GM19240 (cell line): ENCODE measurements at regions not wholly inside any gene's neighbourhood (a gene's known extent, or its start where the extent isn't known, plus 50 kb on each side); places are given as distances from the start of the nearest gene placed in this dataset.

Experiments used
- DNase-seq: peaks from one replicate; pipeline ENCODE4 v3.0.0; 2011; ENCODE audit warnings: low spot score; ENCODE audit not compliant: insufficient read length

DNA sequence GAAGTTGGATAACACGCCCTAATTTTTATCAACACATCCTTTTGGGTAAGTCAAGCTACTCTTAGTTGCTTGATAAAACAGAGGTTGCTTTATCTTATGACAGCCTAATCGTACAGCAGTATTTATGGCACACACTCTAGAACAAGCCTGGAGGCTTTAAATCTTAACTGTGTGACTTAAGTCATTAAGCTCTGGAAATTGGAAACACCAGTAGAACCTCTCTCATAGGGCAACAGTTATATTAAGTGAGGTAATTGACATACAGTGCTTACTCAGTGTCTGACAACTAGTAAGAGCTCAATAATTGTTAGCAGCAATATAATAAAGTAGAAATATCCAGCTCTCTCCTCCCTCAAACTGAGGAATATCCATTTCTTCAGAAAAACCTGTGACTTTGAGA lies 808.9 kb upstream of the WWC1 start:
- no peak for DNase-seq

GRCh38 chr5:167485061-167485774 lies 806.2 kb upstream of the WWC1 start:
- DNase-seq = no peak

- no peak for DNase-seq
Observed at GRCh38 chr5:167488371-167488770, 803.1 kb upstream of the WWC1 start.

- no peak for DNase-seq
Observed at GRCh38 chr5:167489202-167489601, 802.2 kb upstream of the WWC1 start.

- no peak for DNase-seq
Observed at GRCh38 chr5:167503926-167504720, 787.3 kb upstream of the WWC1 start.

DNA sequence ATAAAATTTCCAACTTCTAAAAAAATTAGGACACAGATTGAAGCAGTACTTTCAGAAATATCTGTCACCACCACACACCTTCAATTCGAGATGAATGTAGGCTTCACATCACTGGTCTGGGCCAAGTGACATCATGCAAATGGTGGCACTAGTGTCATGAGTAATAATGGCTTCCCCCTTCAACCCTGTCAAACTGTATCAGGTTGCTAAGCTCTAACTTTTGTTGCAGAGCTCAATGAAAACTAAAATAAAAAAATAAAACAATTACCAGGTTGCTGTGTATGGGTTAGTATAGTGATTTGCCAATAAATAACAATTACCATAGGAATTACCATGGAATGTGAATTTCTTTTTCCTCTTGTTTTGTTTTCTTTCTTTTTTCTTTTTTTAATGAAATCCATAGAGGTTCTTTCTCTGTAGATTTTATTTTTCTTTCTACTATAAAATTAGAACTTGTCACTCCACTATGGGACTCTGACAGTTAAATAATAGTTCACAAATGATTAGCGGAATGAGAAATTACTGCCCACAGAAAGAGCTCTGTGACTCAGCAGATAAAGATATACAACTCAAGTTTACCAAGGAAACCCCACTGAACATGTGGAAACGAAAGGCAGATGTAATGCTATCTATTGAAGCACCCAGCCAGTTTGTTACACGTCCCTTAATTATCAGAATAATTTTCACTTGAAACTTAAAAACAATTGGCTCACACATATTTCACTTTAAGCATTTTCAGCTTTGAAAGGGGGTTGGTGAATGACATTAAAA lies 783.8 kb upstream of the WWC1 start:
- no peak for DNase-seq

- DNase-seq = no peak
Observed at GRCh38 chr5:167509076-167509475, 782.4 kb upstream of the WWC1 start.

DNA sequence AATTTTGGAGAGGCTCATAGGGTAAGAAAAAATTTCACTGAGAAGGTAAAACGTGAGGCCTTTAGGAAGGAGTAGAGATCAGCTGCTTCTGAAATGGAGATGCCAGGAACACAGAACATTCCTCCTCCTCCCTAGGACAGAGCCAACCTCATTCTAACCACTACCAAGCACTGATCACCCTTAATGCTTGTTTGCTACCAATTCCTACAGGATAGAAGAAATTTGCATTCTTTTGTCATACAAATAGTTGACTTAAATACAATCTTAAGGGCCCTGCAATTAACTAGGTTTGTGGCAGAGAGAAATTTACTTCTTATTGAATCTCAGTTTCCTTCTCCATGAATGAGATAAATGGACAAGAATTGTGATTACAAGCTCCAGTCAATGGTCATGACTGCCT lies 780.2 kb upstream of the WWC1 start:
- no peak for DNase-seq

- DNase-seq = no peak
Observed at GRCh38 chr5:167512111-167512510, 779.3 kb upstream of the WWC1 start.

DNA sequence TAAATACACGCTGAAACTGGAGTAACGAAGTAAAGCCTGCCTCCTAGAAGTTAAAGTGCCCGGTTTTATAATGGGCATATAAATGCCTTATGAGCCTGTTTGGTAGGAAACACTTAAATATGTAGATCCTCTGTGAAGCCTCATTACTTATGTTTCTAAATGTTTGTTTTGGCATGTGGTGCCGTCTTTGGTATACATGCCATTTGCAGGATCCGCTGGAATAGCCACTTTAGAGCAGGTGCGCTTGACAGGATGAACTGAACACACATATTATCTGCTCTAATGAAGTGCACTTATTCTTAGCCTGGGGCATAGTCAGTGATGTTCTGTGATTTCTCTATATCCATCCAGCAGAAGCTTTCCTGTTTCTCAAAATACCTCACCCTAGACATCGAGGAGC lies 778.1 kb upstream of the WWC1 start:
- DNase-seq = no peak

DNA sequence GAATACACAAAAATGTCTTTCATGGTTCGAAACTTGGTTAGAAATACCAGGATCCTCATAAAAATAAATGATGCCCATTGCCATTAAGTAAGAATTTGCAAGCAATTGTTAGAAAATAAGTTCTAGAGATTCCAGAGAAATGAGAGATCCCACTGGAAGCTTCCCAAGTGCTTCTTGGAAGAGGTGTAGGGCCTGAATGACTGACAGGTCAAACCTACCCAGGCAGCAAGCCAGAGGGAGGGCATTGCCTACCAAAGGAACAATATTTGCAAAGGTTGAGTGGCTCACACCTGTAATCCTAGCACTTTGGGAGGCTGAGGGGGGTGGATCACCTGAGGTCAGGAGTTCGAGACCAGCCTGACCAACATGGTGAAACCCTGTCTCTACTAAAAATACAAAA lies 777.0 kb upstream of the WWC1 start:
- DNase-seq = no peak

DNA sequence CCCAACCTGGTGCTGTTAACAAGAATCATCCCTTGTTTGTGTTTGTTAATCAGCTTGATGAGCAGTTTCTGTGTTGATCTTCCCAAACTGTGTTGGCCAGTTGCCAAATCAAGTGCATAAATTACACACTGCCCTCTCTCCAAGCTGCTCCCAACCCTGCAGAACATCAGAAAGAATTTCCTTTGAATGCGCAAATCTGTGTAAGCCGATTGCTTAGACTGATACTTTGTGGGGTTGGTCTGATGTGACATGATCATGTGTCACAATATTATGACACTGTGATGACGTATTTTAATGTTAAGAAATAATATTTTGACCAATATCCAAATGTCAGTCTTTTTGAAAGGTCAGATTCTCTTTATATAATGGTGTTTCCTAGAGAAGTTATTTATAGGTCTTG lies 766.4 kb upstream of the WWC1 start:
- DNase-seq = no peak

GRCh38 chr5:167528651-167529050 lies 762.8 kb upstream of the WWC1 start:
- DNase-seq = no peak

DNA sequence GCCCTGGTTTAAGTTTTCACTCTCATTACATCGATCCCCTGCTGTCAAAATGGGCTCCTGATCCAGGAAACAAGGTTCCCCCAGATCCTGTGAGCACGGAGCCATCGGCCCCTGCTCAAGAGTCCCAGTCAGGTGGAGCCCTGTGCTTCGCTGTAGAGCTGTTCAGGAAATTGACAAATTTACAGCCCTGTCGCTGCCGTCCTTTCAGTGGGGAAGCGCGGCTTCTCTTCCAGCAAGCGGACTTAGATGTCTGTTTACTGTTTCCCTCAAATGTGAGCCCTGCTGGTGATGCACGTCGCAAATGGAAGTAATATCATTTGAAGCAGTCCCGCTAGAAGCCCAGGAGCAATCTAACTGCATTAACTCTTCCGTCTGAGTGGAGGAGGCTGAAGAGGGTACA lies 760.9 kb upstream of the WWC1 start:
- no peak for DNase-seq

GRCh38 chr5:167533814-167534795 lies 757.3 kb upstream of the WWC1 start:
- DNase-seq = no peak

DNA sequence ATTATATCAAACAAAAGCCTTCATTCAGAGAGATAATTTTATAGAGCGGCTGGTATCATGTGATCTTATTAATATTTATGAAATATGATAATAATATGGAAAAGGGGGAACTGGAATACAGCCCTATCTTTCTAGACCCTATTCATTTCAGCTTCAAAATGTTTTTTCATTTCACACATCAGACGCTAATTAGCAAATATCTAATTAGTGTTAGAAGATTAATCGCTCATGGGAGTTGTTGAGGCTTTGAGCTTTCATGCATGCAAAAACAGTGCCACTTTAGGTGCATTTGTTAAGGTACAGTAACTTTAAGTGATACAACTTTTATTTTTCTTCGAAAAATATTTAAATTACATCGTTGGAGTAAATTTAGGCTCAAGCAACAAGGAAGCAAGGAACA lies 751.7 kb upstream of the WWC1 start:
- no peak for DNase-seq

DNA sequence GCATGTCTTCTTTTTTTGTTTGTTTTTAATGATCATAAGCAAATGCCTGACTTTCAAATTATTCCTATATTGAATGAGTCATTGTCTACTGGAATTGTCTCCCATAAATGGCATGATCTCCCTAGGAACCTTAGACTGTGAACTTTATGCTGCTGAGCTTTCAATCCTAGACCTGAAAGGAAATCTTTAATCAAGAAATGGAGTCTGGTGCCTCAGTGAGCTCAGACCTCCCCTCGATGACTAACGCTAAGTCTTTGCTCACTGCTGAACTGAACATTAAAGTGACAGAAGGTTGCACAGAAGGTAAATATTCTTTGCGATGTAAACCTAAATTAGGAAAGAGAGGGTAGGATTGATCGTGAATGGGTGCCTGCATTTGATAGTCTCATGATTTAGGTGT lies 745.2 kb upstream of the WWC1 start:
- no peak for DNase-seq

GRCh38 chr5:167552356-167552755 lies 739.1 kb upstream of the WWC1 start:
- no peak for DNase-seq

DNA sequence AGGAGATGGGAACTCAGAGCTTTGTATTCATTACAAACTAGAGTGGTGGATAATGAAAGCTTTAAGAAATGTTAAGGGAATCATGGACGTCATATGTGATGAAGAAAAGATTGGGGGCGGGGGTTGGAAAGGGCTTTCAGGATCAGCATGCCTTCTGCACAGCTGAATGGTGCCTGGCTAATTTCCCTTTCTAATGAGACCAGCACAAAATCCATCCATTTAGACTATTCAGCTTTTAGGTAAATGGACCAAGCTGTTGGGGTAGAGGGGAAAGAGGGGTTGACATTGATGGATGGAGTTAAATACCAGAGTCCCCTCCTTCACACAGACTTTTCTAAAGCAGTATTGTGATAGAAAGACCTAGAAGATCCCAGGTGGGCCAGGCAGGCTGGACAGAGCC lies 737.9 kb upstream of the WWC1 start:
- DNase-seq = no peak

DNA sequence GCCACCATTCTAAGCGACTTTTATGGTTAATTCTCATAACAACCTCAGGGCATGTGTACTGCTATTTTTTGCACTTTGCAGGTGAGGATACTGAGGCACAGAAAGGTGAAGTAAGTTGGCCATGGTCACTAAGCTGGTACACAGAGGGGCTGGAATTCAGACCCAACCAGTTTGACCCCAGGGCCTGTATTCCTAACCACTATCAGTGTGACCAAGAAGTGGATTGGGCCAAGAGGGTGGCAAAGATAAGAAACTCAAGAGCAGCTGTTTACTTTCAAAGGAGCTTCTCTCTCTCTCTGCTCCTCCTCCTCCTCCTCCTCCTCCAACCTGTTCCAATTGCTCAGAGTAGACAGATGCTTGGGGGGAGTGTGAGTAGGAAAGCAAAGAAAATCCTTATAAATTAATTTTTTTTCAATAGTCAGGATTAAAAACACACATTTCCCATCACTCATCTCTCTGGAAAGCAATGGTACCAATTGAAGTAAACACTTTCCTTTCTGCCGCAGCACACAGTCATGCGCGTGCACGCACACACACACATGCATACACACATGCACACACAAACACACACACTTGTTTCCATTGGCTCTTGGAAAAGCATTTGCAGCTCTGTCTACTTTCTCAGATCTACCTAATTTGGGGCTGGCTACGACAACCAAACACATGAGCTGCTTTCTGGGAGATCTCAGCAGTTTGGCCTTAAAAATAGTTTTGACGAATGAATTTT lies 736.7 kb upstream of the WWC1 start:
- no peak for DNase-seq
